Epidermal melanocyte (primary cell): ENCODE measurements at regions not wholly inside any gene's neighbourhood (a gene's known extent, or its start where the extent isn't known, plus 50 kb on each side); places are given as distances from the start of the nearest gene placed in this dataset.

ENCODE experiments used
- DNase-seq: peaks from one replicate; pipeline ENCODE4 v3.0.0; 2011; ENCODE audit warnings: low spot score; ENCODE audit not compliant: insufficient read length

GRCh38 chr3:117450026-117450425 lies 740.4 kb downstream of the TUSC7 start:
- DNase-seq = no peak

- no peak for DNase-seq
Measured at GRCh38 chr3:117454254-117454653, 744.7 kb downstream of the TUSC7 start.

GRCh38 chr3:117454908-117455307 lies 745.3 kb downstream of the TUSC7 start:
- no peak for DNase-seq

GRCh38 chr3:117455782-117456181 lies 746.2 kb downstream of the TUSC7 start:
- DNase-seq = no peak

GRCh38 chr3:117463276-117464115 lies 753.9 kb downstream of the TUSC7 start:
- no peak for DNase-seq

GRCh38 chr3:117471831-117472230 lies 762.3 kb downstream of the TUSC7 start:
- no peak for DNase-seq

GRCh38 chr3:117473981-117474538 lies 764.5 kb downstream of the TUSC7 start:
- DNase-seq = no peak

- no peak for DNase-seq
Measured at GRCh38 chr3:117476572-117476971, 767.0 kb downstream of the TUSC7 start.

GRCh38 chr3:117477214-117477755 lies 767.7 kb downstream of the TUSC7 start:
- DNase-seq = no peak

GRCh38 chr3:117479095-117479494 lies 769.5 kb downstream of the TUSC7 start:
- DNase-seq = no peak

- no peak for DNase-seq
Measured at GRCh38 chr3:117480525-117480924, 770.9 kb downstream of the TUSC7 start.

- no peak for DNase-seq
Measured at GRCh38 chr3:117480972-117481371, 771.4 kb downstream of the TUSC7 start.

- no peak for DNase-seq
Measured at GRCh38 chr3:117483839-117484238, 774.3 kb downstream of the TUSC7 start.

GRCh38 chr3:117485841-117486240 lies 776.3 kb downstream of the TUSC7 start:
- no peak for DNase-seq

GRCh38 chr3:117486719-117487716 lies 777.4 kb downstream of the TUSC7 start:
- DNase-seq = no peak

GRCh38 chr3:117488983-117489382 lies 779.4 kb downstream of the TUSC7 start:
- no peak for DNase-seq

- DNase-seq = no peak
Measured at GRCh38 chr3:117489663-117490079, 780.1 kb downstream of the TUSC7 start.

GRCh38 chr3:117490716-117491115 lies 781.1 kb downstream of the TUSC7 start:
- DNase-seq = no peak

- DNase-seq = no peak
Measured at GRCh38 chr3:117495620-117496019, 786.0 kb downstream of the TUSC7 start.

GRCh38 chr3:117499189-117499870 lies 789.8 kb downstream of the TUSC7 start:
- no peak for DNase-seq

GRCh38 chr3:117507958-117508357 lies 798.4 kb downstream of the TUSC7 start:
- no peak for DNase-seq
